Transverse colon (tissue), 4 donors: ENCODE measurements at regions not wholly inside any gene's neighbourhood (a gene's known extent, or its start where the extent isn't known, plus 50 kb on each side); places are given as distances from the start of the nearest gene placed in this dataset.

Source experiments
- DNase-seq: peaks from one replicate; pipeline ENCODE4 v3.0.0-alpha.2; 2019
- H3K27ac ChIP-seq, 4 donors: fragments of 200-600 bp; sonication (generic); 2 replicates each; pipeline ENCODE4 v1.5.1; 2016 to 2018; ENCODE audit warnings: inconsistent platforms in 4 of 4
- H3K27me3 ChIP-seq: fragments of 200-600 bp; sonication (generic); 2 replicates; pipeline ENCODE4 v1.5.1; 2017; ENCODE audit warnings: inconsistent platforms
- H3K36me3 ChIP-seq, 4 donors: fragments of 200-600 bp; sonication (generic); 2 replicates each; pipeline ENCODE4 v1.5.1; 2017 to 2019; ENCODE audit warnings: inconsistent platforms in 4 of 4
- H3K4me1 ChIP-seq, 4 donors: fragments of 200-600 bp; sonication (generic); 2 replicates each; pipeline ENCODE4 v1.5.1; 2017 to 2020; ENCODE audit warnings: inconsistent platforms in 4 of 4
- H3K4me3 ChIP-seq, 4 donors: fragments of 200-600 bp; sonication (generic); 1 replicate in 1 of 4; 2 replicates in 3 of 4; pipeline versions ENCODE4 v1.5.1 to v1.6.1; 2017 to 2019; ENCODE audit warnings: inconsistent platforms in 4 of 4
- H3K9me3 ChIP-seq, 2 donors: fragments of 200-600 bp; sonication (generic); 2 replicates each; pipeline ENCODE4 v1.5.1; 2017 to 2019; ENCODE audit warnings: inconsistent platforms in 2 of 2
- CTCF ChIP-seq, 5 experiments: fragments of 200-600 bp in 3 of 5; fragments of 450-650 bp in 2 of 5; sonication (generic) in 3 of 5; IDR thresholded peaks; 1 replicate in 2 of 5; 2 replicates in 3 of 5; pipeline ENCODE4 v1.5.1; 2016 to 2017; ENCODE audit warnings: antibody characterized with exemption in 5 of 5, inconsistent platforms in 3 of 5, mild to moderate bottlenecking in 2 of 5, moderate library complexity in 1 of 5
- EP300 ChIP-seq: sonication (generic); formaldehyde crosslinking; IDR thresholded peaks from one replicate; pipeline ENCODE4 v1.6.1; 2017; ENCODE audit warnings: antibody characterized with exemption, low read depth
- POLR2A ChIP-seq: fragments of 450-650 bp; IDR thresholded peaks from one replicate; pipeline ENCODE4 v1.6.1; 2016; ENCODE audit warnings: antibody characterized with exemption, mild to moderate bottlenecking, moderate library complexity
- POLR2AphosphoS5 ChIP-seq, 3 donors: sonication (generic); formaldehyde crosslinking; IDR thresholded peaks; one replicate each; pipeline ENCODE4 v1.6.1; 2016; ENCODE audit warnings: antibody characterized with exemption in 3 of 3
- WGBS, 2 donors: methylation state at CpG; one replicate each; pipeline ENCODE4 v1.1.5; 2018; ENCODE audit warnings: low coverage in 1 of 2; 5-methylcytosine and 5-hydroxymethylcytosine counted together
- in situ Hi-C, 4 donors: fragments of 200-750 bp; cut with MboI; loops; one replicate each; pipeline versions ENCODE4 v1.15.0 to v1.15.1; 2017; ENCODE audit warnings: low sequenced_read_pairs in 3 of 4, low pct_ligation_motif_present in 1 of 4, low pct_unique_long_range_greater_than_20kb in 1 of 4
- intact Hi-C: fragments of 100-400 bp; cut with DNase I; formaldehyde crosslinking; loops from one replicate; pipeline ENCODE4 v1.15.1; 2023; ENCODE audit warnings: low total_unique reads

GRCh38 chr9:115972843-115973595 lies 180.6 kb upstream of the PAPPA start:
- intact Hi-C loops: no loop called here
- Histone ChIP-seq H3K4me1 (no peaks in the 10 kb centered on the region), H3K4me3 (no peak overlapping the region), H3K9me3 (no peaks in the 10 kb centered on the region), H3K27me3 (no peaks in the 10 kb centered on the region), H3K36me3 (no peaks in the 10 kb centered on the region), H3K27ac (no peak overlapping the region)
- WGBS, 2 donors: 73 to 79% methylated on average over 2 of the region's 2 CpGs
- no peak for DNase-seq
- in situ Hi-C loops: no loop called here
- TF ChIP-seq EP300 (no peak), POLR2A (no peak), POLR2AphosphoS5 (IDR thresholded peaks at IDR 0.05) (no peak), CTCF (IDR thresholded peaks at IDR 0.05) (no peak)

GRCh38 chr9:115976781-115977180 lies 176.8 kb upstream of the PAPPA start:
- Histone ChIP-seq H3K27me3 (no peaks in the 10 kb centered on the region), H3K36me3 (no peaks in the 10 kb centered on the region), H3K4me1 (no peaks in the 10 kb centered on the region), H3K27ac (no peak overlapping the region), H3K9me3 (no peaks in the 10 kb centered on the region), H3K4me3 (no peak overlapping the region)
- 57 to 78% methylated on average over 2 of the region's 2 CpGs for WGBS, 2 donors
- intact Hi-C loops: no loop called here
- in situ Hi-C loops: no loop called here
- DNase-seq: no peak
- TF ChIP-seq CTCF (IDR thresholded peaks at IDR 0.05) (no peak), EP300 (no peak), POLR2A (no peak), POLR2AphosphoS5 (IDR thresholded peaks at IDR 0.05) (no peak)

- no peak for DNase-seq
- Histone ChIP-seq H3K27me3 (no peaks in the 10 kb centered on the region), H3K4me3 (no peak overlapping the region), H3K4me1 (no peaks in the 10 kb centered on the region), H3K9me3 (no peaks in the 10 kb centered on the region), H3K27ac (no peak overlapping the region), H3K36me3 (no peaks in the 10 kb centered on the region)
- no peak for TF ChIP-seq EP300
- TF ChIP-seq CTCF (IDR thresholded peaks at IDR 0.05): no peak
- no peak for TF ChIP-seq POLR2A
- no peak for TF ChIP-seq POLR2AphosphoS5 (IDR thresholded peaks at IDR 0.05)
- in situ Hi-C loops: no loop called here
- intact Hi-C loops: no loop called here
Observed at GRCh38 chr9:115978091-115978490, 175.5 kb upstream of the PAPPA start.

GRCh38 chr9:115978659-115979096 lies 174.9 kb upstream of the PAPPA start:
- DNase-seq: no peak
- no peaks in the 10 kb centered on the region for H3K9me3 ChIP-seq
- H3K27ac ChIP-seq: no peak overlapping the region
- in situ Hi-C loops: no loop called here
- WGBS, 2 donors: 18 to 34% methylated on average over 3 of the region's 3 CpGs
- H3K4me1 ChIP-seq: no peaks in the 10 kb centered on the region
- intact Hi-C loops: no loop called here
- H3K4me3 ChIP-seq: no peak overlapping the region
- TF ChIP-seq CTCF (IDR thresholded peaks at IDR 0.05) (no peak), POLR2AphosphoS5 (IDR thresholded peaks at IDR 0.05) (no peak), POLR2A (no peak), EP300 (no peak)
- no peaks in the 10 kb centered on the region for H3K27me3 ChIP-seq
- H3K36me3 ChIP-seq: no peaks in the 10 kb centered on the region
